Thyroid gland (tissue), 4 donors: ENCODE measurements at regions not wholly inside any gene's neighbourhood (a gene's known extent, or its start where the extent isn't known, plus 50 kb on each side); places are given as distances from the start of the nearest gene placed in this dataset.

Experiments
- CTCF ChIP-seq, 6 experiments: fragments of 200-600 bp in 3 of 6; fragments of 450-650 bp in 3 of 6; sonication (generic) in 3 of 6; IDR thresholded peaks; one replicate each; pipeline ENCODE4 v1.5.1; 2016 to 2019; ENCODE audit warnings: antibody characterized with exemption in 6 of 6, mild to moderate bottlenecking in 2 of 6, inconsistent platforms in 1 of 6, moderate library complexity in 1 of 6
- POLR2A ChIP-seq, 2 donors: fragments of 450-650 bp; IDR thresholded peaks; one replicate each; pipeline ENCODE4 v1.6.1; 2017; ENCODE audit warnings: antibody characterized with exemption in 2 of 2, mild to moderate bottlenecking in 2 of 2, moderate library complexity in 1 of 2

- TF ChIP-seq CTCF (IDR thresholded peaks at IDR 0.05) (no peak), POLR2A (IDR thresholded peaks at IDR 0.05) (no peak)
Measured at GRCh38 chr7:13312307-13312706, 624.9 kb downstream of the ARL4A start.
